Panc1 (cell line): ENCODE measurements at regions not wholly inside any gene's neighbourhood (a gene's known extent, or its start where the extent isn't known, plus 50 kb on each side); places are given as distances from the start of the nearest gene placed in this dataset.

Experiments used
- ATAC-seq: fragments of 200-7000 bp; cut with Tn5 transposase; 2 replicates; pipeline ENCODE4 v1.9.1; 2020; ENCODE audit warnings: mild to moderate bottlenecking, moderate library complexity
- BruUV-seq: library from RNA; stranded (reverse); fragments of 400-500 nt; replicated peaks from 2 replicates; lab custom pipeline; 2021; lab: Mats Ljungman, UMichigan
- CTCF ChIA-PET: fragments of 300-600 bp; sonication (Branson Sonifier 250); formaldehyde crosslinking; loops from one replicate; lab custom pipeline; 2022; ENCODE audit warnings: antibody characterized with exemption; lab: Charles Lee
- POLR2A ChIA-PET: fragments of 300-600 bp; sonication (Branson Sonifier 250); formaldehyde crosslinking; loops from one replicate; lab custom pipeline; 2022; ENCODE audit warnings: antibody characterized with exemption; lab: Charles Lee
- DNase-seq: peaks from one replicate; pipeline ENCODE4 v3.0.0-alpha.2; 2010; ENCODE audit warnings: low read depth, low spot score
- H3K27ac ChIP-seq: 2 replicates; pipeline ENCODE4 v1.5.1; 2011; ENCODE audit warnings: mild to moderate bottlenecking, low read length, inconsistent platforms
- H3K27me3 ChIP-seq: fragments of 200-500 bp; sonication (Bioruptor generic); 2 replicates; pipeline ENCODE4 v1.6.0; 2014; ENCODE audit warnings: low read length, inconsistent platforms; ENCODE audit not compliant: control insufficient read depth, insufficient read depth
- H3K36me3 ChIP-seq: fragments of 200-500 bp; sonication (Bioruptor generic); 2 replicates; pipeline ENCODE4 v1.5.1; 2014; ENCODE audit warnings: inconsistent platforms, mild to moderate bottlenecking, low read length, moderate library complexity; ENCODE audit not compliant: control insufficient read depth, insufficient read depth
- H3K4me1 ChIP-seq: 2 replicates; pipeline ENCODE4 v1.5.1; 2011; ENCODE audit warnings: inconsistent platforms, mild to moderate bottlenecking, low read length, moderate library complexity; ENCODE audit not compliant: control insufficient read depth, insufficient read depth
- H3K4me3 ChIP-seq, 2 experiments: 2 replicates each; pipeline ENCODE4 v1.5.1; 2011 to 2012; ENCODE audit warnings: low read depth in 2 of 2, low read length in 2 of 2, mild to moderate bottlenecking in 2 of 2, inconsistent platforms in 1 of 2, moderate library complexity in 1 of 2
- H3K9me3 ChIP-seq: fragments of 200-500 bp; sonication (Bioruptor generic); 2 replicates; pipeline ENCODE4 v1.5.1; 2014; ENCODE audit warnings: low read depth, mild to moderate bottlenecking, inconsistent platforms, low read length, moderate library complexity; ENCODE audit not compliant: control insufficient read depth, insufficient read depth
- POLR2AphosphoS5 ChIP-seq: IDR thresholded peaks from 2 replicates; pipeline ENCODE4 v1.6.1; 2012; ENCODE audit warnings: mild to moderate bottlenecking, low read depth, low read length, moderate library complexity
- SIN3A ChIP-seq: IDR thresholded peaks from 2 replicates; pipeline ENCODE4 v1.6.1; 2012; ENCODE audit warnings: low read depth, mild to moderate bottlenecking, low read length, moderate library complexity, borderline replicate concordance; ENCODE audit not compliant: insufficient read depth
- TCF7L2 ChIP-seq: IDR thresholded peaks from 2 replicates; pipeline ENCODE4 v1.6.1; 2011; ENCODE audit warnings: mild to moderate bottlenecking, low read depth, low read length, inconsistent platforms
- in situ Hi-C: cut with HindIII; loops from 2 replicates; pipeline ENCODE4 v1.10.0; 2016; ENCODE audit warnings: low sequenced_read_pairs, low pct_unique_long_range_greater_than_20kb
- intact Hi-C: fragments of 100-400 bp; cut with micrococcal nuclease; formaldehyde crosslinking; loops from one replicate; pipeline ENCODE4 v1.10.0; 2022; ENCODE audit not compliant: unreplicated experiment
- TF ChIP-seq, protein P1 (sequence below), 2 experiments: IDR thresholded peaks; 2 replicates each; pipeline ENCODE4 v1.6.1; 2011 to 2012; ENCODE audit warnings: low read depth in 2 of 2, control low read depth in 1 of 2, low read length in 1 of 2, mild to moderate bottlenecking in 1 of 2, moderate library complexity in 1 of 2; ENCODE audit not compliant: insufficient read depth in 1 of 2
- TF ChIP-seq, protein P2 (sequence below): fragments of 450-650 bp; IDR thresholded peaks from 2 replicates; pipeline ENCODE4 v1.5.1; 2017; ENCODE audit warnings: mild to moderate bottlenecking

DNA sequence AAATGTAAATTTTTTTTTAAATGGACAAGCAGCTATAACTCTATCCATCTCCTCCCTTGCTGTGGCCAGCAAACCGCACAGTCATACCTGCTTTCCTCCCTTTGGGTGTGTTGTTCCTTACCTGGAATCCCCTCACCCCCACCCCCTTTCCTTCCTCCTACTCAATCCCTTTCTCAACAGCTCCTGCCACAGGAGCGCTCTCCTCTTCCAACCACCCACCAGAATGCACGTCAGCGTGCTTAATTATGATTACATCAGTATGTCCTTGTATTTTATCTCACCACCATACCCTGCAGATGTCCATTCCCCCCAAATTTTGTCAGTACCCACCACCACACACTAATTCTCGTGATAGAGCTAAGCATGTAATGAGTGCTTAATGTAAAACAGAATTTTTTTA lies 60.9 kb upstream of the LMO2 start:
- no peak for TF ChIP-seq TCF7L2
- no peak for TF ChIP-seq POLR2AphosphoS5
- TF ChIP-seq, protein P1, sequence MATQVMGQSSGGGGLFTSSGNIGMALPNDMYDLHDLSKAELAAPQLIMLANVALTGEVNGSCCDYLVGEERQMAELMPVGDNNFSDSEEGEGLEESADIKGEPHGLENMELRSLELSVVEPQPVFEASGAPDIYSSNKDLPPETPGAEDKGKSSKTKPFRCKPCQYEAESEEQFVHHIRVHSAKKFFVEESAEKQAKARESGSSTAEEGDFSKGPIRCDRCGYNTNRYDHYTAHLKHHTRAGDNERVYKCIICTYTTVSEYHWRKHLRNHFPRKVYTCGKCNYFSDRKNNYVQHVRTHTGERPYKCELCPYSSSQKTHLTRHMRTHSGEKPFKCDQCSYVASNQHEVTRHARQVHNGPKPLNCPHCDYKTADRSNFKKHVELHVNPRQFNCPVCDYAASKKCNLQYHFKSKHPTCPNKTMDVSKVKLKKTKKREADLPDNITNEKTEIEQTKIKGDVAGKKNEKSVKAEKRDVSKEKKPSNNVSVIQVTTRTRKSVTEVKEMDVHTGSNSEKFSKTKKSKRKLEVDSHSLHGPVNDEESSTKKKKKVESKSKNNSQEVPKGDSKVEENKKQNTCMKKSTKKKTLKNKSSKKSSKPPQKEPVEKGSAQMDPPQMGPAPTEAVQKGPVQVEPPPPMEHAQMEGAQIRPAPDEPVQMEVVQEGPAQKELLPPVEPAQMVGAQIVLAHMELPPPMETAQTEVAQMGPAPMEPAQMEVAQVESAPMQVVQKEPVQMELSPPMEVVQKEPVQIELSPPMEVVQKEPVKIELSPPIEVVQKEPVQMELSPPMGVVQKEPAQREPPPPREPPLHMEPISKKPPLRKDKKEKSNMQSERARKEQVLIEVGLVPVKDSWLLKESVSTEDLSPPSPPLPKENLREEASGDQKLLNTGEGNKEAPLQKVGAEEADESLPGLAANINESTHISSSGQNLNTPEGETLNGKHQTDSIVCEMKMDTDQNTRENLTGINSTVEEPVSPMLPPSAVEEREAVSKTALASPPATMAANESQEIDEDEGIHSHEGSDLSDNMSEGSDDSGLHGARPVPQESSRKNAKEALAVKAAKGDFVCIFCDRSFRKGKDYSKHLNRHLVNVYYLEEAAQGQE (IDR thresholded peaks at IDR 0.05; ENCODE audit: insufficient read depth in 1 of 2, low read depth in 2 of 2, low read length in 1 of 2), result no peak
- TF ChIP-seq SIN3A, result no peak
- DNase-seq (no peak), ATAC-seq (no peak)
- intact Hi-C loops (no loop called here), in situ Hi-C loops (no loop called here)
- no TSS peak for BruUV-seq
- H3K4me1 ChIP-seq, result no peaks in the 10 kb centered on the region
- no peaks in the 10 kb centered on the region for H3K36me3 ChIP-seq
- CTCF ChIA-PET, result no interaction called here
- H3K27me3 ChIP-seq, result no peaks in the 10 kb centered on the region
- POLR2A ChIA-PET, result no interaction called here
- H3K27ac ChIP-seq, result no peak overlapping the region
- no peaks in the 10 kb centered on the region for H3K9me3 ChIP-seq
- no peak overlapping the region for H3K4me3 ChIP-seq

DNA sequence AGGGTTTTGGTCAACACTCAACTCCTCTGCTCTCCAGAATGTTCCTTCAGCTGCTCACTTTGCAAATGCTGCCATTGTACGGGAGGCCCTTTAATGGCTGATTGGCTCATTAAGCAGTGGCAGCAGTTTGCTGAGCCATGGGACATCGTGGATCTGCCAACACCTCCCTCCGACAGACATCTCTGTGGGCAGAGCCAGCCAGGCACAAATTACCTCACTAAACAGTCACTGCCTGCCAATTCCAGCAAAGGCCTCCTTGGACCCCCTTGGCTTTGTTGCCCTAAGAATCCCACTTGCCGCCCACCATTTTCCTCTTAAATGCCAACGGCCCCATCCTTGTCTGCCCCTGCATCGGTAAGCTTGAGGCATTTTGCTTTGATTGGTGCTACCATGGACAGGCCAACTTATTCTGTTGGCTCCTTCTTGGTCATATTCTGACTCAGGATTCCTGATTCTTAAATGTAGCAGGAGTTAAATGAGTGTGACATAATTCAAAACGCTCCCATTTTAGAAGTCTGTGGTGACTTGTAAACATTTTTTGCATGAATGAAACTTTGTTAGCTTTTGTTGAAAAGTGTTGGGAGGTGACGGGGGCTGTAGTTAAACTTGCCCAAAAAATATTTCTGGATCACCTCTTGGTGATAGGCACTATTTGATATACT lies 57.5 kb upstream of the LMO2 start:
- in situ Hi-C loops (no loop called here), intact Hi-C loops (no loop called here)
- Histone ChIP-seq H3K4me3 (no peak overlapping the region), H3K4me1 (no peaks in the 10 kb centered on the region), H3K27me3 (no peaks in the 10 kb centered on the region), H3K36me3 (no peaks in the 10 kb centered on the region), H3K9me3 (no peaks in the 10 kb centered on the region), H3K27ac (no peak overlapping the region)
- TF ChIP-seq, protein P2, sequence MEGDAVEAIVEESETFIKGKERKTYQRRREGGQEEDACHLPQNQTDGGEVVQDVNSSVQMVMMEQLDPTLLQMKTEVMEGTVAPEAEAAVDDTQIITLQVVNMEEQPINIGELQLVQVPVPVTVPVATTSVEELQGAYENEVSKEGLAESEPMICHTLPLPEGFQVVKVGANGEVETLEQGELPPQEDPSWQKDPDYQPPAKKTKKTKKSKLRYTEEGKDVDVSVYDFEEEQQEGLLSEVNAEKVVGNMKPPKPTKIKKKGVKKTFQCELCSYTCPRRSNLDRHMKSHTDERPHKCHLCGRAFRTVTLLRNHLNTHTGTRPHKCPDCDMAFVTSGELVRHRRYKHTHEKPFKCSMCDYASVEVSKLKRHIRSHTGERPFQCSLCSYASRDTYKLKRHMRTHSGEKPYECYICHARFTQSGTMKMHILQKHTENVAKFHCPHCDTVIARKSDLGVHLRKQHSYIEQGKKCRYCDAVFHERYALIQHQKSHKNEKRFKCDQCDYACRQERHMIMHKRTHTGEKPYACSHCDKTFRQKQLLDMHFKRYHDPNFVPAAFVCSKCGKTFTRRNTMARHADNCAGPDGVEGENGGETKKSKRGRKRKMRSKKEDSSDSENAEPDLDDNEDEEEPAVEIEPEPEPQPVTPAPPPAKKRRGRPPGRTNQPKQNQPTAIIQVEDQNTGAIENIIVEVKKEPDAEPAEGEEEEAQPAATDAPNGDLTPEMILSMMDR, result no peak
- no peak for TF ChIP-seq SIN3A
- TF ChIP-seq TCF7L2, result no peak
- TF ChIP-seq POLR2AphosphoS5, result no peak
- TF ChIP-seq, protein P1 (IDR thresholded peaks at IDR 0.05; ENCODE audit: insufficient read depth in 1 of 2, low read depth in 2 of 2, low read length in 1 of 2), result no peak
- CTCF ChIA-PET, result no interaction called here
- POLR2A ChIA-PET, result no interaction called here
- BruUV-seq, result no TSS peak
- DNase-seq (no peak), ATAC-seq (no peak)
